Activated T-cell treated with anti-CD3 and anti-CD28 coated beads for 4 hours (primary cell): ENCODE measurements at regions not wholly inside any gene's neighbourhood (a gene's known extent, or its start where the extent isn't known, plus 50 kb on each side); places are given as distances from the start of the nearest gene placed in this dataset.
"Not testable (repeated sequence)": the region's sequence is repeated elsewhere in the genome, so short reads cannot be mapped to it uniquely, and the experiment has no call there.

Experiments used
- DNase-seq: peaks from one replicate; pipeline ENCODE4 v3.0.0-alpha.2; 2020

DNA sequence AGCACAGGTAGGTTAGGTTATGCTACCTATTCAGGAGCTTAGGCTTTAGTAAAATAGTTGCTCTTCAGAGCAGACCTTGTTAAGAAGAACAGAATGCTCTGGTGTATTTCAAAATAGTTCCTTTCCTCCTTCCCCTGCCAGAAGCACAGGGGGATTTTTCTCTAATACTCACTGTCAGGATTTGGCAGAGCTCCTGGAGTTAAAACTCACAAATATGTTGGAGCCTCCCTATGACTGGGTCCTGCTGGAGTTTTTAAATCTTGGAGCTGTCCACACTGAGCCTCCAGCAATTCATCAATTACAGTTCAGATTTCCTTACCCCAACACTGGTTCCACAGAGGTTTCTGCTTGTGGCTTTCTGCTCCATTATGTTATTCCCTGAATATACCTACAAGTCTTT, 1233.8 kb upstream of the WWC1 start:
- DNase-seq = no peak

GRCh38 chr5:167061695-167062094, 1229.8 kb upstream of the WWC1 start:
- no peak for DNase-seq

DNA sequence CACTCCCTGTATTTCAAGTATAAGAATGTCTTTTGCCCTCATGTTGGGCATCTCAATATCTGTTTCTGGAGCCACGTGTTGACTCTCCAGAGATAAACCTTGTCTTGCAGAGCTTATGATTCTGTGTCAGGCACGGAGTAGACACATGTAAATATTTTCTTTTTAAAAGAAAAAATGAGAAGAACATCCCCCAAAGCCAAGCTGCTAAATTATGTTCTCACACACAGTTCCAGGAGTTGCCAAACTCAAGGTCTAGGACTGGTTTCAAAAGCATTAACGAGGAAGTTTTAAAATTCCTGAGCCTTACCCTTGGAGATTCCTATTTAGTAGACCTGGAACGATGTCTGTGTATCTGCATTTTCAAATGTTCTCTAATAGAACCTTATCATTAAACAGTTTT, 1228.3 kb upstream of the WWC1 start:
- DNase-seq = no peak

GRCh38 chr5:167063788-167064187, 1227.7 kb upstream of the WWC1 start:
- no peak for DNase-seq

GRCh38 chr5:167064198-167064776, 1227.2 kb upstream of the WWC1 start:
- no peak for DNase-seq

DNA sequence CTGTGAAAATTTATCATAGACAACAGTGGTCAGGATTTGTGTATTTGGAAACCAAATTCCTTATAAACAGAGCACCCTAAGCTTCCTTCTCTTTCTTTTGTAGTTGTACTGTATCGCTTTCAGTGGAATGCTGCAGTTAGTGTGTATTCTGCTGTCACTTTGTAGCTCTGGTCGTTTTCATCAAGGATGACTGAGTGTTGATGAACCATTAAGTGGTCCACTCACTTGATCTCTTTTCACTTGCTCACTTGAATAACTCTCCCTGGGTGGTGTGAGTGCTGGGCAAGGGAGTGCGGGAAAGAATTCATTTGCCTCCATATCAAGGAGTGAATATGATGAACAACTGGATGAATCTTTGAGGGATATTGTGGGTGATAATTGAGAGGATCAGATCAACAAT, 1225.7 kb upstream of the WWC1 start:
- DNase-seq = no peak

DNA sequence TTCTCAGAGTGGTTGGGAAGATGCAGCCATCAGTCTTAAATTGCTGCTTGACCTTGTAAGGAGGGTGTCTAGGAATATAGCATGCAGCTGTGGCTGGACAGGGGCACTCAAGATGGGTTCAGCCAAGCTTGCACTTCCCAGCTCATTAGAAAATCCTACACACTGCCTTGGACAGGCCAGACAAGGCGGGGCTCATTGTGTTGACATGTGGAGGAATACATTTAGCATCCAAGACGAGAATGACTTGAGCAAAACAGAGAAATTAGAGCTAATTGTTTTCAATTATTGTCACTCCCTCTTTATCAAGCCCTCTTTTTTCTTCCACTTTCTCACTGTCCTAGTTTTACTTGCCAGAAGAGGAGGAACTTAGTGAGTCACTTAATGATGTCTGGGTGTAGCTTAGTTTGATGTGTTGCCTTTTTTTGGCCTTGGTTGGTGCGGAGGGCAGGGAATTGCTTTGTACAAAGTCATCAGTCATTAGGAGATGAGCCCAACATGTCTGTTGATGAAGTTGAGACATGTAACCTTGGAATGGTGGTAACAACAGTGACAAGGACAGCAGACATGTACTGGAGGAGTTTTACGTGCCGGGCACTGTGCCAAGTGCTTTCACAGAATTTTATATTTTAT, 1219.3 kb upstream of the WWC1 start:
- no peak for DNase-seq

- no peak for DNase-seq
These were observed 1209.9 kb upstream of the WWC1 start for GRCh38 chr5:167081561-167081960.

DNA sequence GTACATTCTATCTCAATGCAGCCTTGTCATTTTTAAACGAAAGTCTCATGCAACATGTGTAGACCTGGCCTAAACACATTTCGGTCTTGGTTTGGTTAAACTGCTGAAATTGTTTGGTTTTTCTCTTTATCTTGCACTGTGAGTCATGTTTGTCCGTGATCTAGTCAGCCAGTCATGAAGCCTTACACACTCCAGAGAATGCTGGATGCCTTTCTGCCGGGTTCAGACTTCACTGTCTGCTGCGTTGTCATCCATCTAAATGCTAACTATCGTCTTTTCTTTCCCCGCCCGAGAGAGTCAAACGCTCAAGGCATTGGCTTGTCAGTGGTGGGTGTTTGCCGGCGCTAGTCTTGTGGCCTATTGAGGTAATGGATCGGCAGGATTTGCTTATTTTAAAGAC, 1194.6 kb upstream of the WWC1 start:
- no peak for DNase-seq

DNA sequence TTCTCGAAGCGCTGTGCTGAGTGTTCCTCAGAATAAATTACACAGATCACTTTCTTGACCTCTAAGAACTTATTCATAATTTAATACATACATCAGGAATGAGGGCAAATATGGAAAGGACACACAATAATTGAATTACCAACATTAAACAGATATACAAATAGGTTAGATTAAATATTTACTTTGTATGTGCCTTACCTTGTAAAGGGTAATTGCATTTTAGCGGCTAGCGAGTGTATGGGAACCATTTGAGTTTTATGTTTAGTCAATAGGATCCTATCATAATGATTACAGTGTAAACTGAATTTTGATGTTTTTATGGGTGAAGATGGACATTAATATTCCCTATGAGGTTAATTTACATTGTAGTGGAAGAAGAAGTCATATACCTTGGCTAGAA, 1187.1 kb upstream of the WWC1 start:
- no peak for DNase-seq

DNA sequence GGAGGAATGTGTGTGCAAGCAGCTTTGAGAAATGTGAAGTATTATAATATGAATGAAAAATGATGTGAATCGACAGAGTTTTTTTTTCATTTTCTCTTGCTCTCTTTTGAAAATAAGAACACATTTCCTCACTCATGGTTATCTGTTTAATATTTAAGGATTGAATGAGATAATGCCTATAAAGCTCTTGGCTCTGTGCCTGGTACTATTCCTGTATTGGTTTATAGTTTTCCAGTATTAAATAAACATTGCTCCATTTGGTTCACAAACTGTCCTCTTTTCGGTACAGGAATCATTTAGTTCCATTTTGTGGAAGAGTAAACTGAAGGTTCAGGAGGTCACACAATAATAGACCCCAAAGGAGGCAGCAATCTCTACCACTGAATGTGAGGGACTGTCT, 1185.5 kb upstream of the WWC1 start:
- DNase-seq = no peak

- DNase-seq = no peak
These were observed 1183.8 kb upstream of the WWC1 start for GRCh38 chr5:167107684-167108083.

- DNase-seq = not testable (repeated sequence)
These were observed 1183.2 kb upstream of the WWC1 start for GRCh38 chr5:167108266-167108665.

- DNase-seq = no peak
These were observed 1178.9 kb upstream of the WWC1 start for GRCh38 chr5:167112556-167112955.

DNA sequence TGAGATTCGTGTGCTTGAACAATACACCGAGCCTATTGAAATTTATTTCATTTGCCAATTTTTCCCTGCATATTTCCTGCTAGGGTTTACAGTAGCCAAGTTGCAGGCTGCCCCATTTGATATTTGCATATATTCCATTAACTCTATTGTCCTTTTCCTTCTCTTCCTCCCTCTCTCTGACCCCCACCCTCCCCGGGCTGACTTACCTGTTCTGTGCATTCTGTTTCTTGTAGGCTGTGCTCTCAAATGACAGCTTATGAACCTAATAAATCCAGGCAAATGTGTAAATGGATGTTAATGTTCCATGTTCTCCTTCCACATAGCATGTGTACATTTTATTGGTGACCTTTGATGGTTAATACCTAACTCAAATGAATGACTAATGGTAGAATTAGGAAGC, 1169.2 kb upstream of the WWC1 start:
- DNase-seq = no peak

GRCh38 chr5:167123126-167123525, 1168.3 kb upstream of the WWC1 start:
- no peak for DNase-seq

- no peak for DNase-seq
These were observed 1162.9 kb upstream of the WWC1 start for GRCh38 chr5:167128581-167128980.

DNA sequence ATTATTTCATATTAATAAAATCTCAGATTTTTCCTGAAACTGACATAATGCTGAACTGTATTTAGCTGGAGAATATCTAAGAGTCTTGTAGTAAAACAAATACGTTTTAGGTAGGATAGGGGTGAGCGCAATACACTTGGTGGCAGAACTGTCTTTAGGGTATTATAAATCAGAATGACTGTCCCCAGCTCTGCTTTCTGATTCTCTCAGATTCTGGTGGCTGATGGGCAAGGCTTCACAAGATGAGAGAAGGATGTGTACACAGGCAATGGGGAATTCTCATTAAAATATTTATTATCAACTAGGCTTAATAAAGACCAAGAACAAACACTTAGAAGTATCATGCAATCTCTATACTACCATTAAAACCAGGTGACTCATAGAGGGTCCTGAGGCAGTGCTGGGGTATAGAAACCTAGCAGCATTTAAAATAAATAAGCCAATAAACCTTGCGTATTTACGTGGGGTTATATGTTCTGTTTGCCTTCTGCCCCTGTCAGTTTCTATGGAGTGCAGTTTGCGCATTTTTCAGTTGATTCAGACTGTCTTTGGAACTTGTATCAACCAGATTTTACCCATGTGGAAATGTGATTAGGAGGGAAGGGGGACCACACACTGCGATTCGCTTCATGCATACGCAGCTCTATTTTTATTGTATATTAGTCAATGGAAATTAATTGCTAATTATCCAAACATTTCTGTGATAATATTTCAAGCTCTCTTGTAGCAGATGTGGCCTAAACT, 1150.7 kb upstream of the WWC1 start:
- DNase-seq = no peak

- no peak for DNase-seq
These were observed 1147.7 kb upstream of the WWC1 start for GRCh38 chr5:167143716-167144115.

DNA sequence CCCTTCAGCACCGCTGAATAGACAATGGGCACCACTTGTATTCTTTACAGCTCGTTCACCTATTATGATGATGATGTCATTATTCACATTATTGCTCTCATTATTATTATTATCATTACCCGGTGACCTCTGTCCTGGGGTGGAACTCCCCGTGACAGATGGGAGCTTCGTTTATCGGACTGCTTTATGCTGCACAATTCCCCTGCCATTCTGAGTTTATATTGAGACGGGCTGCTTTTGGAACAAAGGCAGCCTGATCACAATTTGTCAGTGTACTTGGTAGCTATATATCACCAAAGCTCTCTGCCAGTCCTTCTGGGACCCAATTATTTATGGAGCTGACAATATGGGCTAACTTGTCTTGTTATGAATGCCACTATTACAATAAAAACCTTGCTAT, 1145.6 kb upstream of the WWC1 start:
- no peak for DNase-seq

DNA sequence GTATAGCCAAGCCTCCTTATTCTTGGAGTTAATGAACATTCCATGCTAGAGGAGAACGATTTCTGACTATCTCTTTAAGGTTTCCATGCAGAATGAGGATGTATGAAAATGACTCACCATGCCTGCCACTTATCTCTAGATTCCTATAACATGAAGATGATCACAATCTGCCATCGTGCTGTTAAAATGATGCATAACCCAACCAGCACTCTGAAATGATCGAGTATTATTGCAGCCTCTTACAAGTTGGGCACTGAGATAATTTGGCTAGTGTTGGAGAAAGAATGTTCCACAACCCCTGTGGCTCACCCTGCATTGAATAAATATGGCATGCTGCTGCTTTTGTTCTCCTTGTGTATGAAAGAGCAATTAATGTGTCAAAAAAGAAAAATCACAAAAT, 1143.6 kb upstream of the WWC1 start:
- DNase-seq = no peak

DNA sequence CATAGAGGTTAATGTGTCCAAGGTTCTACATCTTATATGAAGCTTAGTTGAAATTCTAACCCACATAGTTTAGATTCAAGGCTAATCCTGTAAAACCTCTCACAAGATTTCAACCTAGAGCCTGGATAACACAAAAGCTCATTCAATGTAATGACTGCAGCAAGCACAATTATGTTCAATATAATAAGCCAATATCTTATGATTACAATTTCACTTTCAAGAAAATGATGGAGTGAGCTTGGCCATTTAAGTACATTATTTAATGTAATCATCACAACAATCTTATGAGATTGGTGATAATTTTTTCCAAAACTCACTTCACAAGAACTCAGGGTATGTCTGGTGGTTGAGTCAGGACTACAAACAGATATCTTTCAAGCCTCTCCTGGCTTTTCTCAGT, 1140.8 kb upstream of the WWC1 start:
- DNase-seq = no peak

GRCh38 chr5:167152561-167152960, 1138.9 kb upstream of the WWC1 start:
- no peak for DNase-seq

- no peak for DNase-seq
These were observed 1135.9 kb upstream of the WWC1 start for GRCh38 chr5:167155387-167156005.
